Smooth muscle cell (in vitro differentiated cells): ENCODE measurements at regions not wholly inside any gene's neighbourhood (a gene's known extent, or its start where the extent isn't known, plus 50 kb on each side); places are given as distances from the start of the nearest gene placed in this dataset.

Source experiments
- DNase-seq: peaks from one replicate; lab custom pipeline; 2025; ENCODE audit not compliant: unreplicated experiment; lab: John Stamatoyannopoulos, UW
- H2AFZ ChIP-seq: fragments of 200-600 bp; sonication (generic); 2 replicates; pipeline ENCODE4 v1.6.0; 2016; ENCODE audit warnings: antibody characterized with exemption, low read depth, mild to moderate bottlenecking
- H3F3A ChIP-seq: fragments of 200-600 bp; sonication (generic); 2 replicates; pipeline ENCODE4 v1.6.0; 2017; ENCODE audit warnings: antibody characterized with exemption, low read depth
- H3K27ac ChIP-seq: fragments of 200-600 bp; sonication (generic); 2 replicates; pipeline ENCODE4 v1.5.1; 2016; ENCODE audit warnings: low read depth, mild to moderate bottlenecking
- H3K27me3 ChIP-seq: fragments of 200-600 bp; sonication (generic); 2 replicates; pipeline ENCODE4 v1.6.1; 2016; ENCODE audit warnings: low read depth, mild to moderate bottlenecking
- H3K36me3 ChIP-seq: fragments of 200-600 bp; sonication (generic); 2 replicates; pipeline ENCODE4 v1.5.1; 2016; ENCODE audit warnings: low read depth
- H3K4me1 ChIP-seq: fragments of 200-600 bp; sonication (generic); 2 replicates; pipeline ENCODE4 v1.5.1; 2016; ENCODE audit warnings: low read depth
- H3K4me2 ChIP-seq: fragments of 200-600 bp; sonication (generic); 2 replicates; pipeline ENCODE4 v1.6.0; 2016; ENCODE audit warnings: mild to moderate bottlenecking
- H3K4me3 ChIP-seq: fragments of 200-600 bp; sonication (generic); 2 replicates; pipeline ENCODE4 v1.5.1; 2016; ENCODE audit warnings: mild to moderate bottlenecking
- H3K79me2 ChIP-seq: fragments of 200-600 bp; sonication (generic); 2 replicates; pipeline ENCODE4 v1.6.0; 2016; ENCODE audit warnings: low read depth, mild to moderate bottlenecking
- H3K9ac ChIP-seq: fragments of 200-600 bp; sonication (generic); 2 replicates; pipeline ENCODE4 v1.6.0; 2016; ENCODE audit warnings: low read depth
- H3K9me3 ChIP-seq: fragments of 200-600 bp; sonication (generic); replicated peaks from 2 replicates; pipeline ENCODE4 v1.5.1; 2016; ENCODE audit warnings: low read depth
- H4K20me1 ChIP-seq: fragments of 200-600 bp; sonication (generic); 2 replicates; pipeline ENCODE4 v1.6.0; 2016; ENCODE audit warnings: low read depth
- WGBS: methylation state at CpG from one replicate; pipeline ENCODE4 v1.1.7; 2016; ENCODE audit warnings: low lambda C conversion rate; 5-methylcytosine and 5-hydroxymethylcytosine counted together
- TF ChIP-seq, protein P1 (sequence below): fragments of 200-600 bp; sonication (generic); IDR thresholded peaks from 2 replicates; pipeline ENCODE4 v1.5.1; 2017; ENCODE audit warnings: borderline replicate concordance, mild to moderate bottlenecking, antibody characterized with exemption; ENCODE audit not compliant: insufficient read depth, poor library complexity, severe bottlenecking

DNA sequence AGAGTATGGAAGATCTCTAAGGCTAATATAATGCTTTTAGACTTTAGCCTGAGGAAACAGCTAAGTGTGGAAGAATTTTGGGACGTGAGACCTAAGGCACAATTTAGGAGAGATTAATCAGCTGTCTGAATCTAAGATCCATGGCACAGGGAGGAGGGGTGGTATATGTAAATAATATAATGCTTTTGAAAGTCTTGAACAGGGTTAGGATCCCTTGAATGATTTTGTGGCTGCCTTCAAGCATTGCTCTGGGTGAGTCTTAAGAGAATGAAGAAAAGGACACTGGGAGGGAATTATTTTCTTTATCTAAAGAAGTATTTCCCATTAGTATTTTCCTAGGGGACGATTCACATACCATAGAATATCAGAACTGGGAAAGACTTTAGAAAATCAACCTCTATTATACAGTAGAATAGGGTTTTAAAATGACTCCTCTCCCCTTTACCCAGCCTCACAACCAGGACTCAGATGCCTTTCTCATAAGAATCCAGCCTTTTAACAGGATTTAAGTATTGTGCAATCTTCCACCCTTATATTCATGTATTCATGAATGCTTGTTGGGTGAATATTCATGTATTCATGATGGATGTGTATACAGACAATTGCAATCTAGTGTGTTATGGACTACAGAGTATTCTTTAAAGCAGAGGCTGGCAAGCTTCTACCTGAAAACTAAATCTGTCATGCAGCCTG is 664.2 kb upstream of the CPEB2 start:
- WGBS = 75% methylated on average over 2 of the region's 2 CpGs
- no peaks in the 10 kb centered on the region for H3K79me2 ChIP-seq
- H3K9me3 ChIP-seq = no peaks in the 10 kb centered on the region
- H4K20me1 ChIP-seq = no peaks in the 10 kb centered on the region
- H3K36me3 ChIP-seq = no peaks in the 10 kb centered on the region
- H2AFZ ChIP-seq = no peak overlapping the region
- H3F3A ChIP-seq = no peaks in the 10 kb centered on the region
- no peak overlapping the region for H3K4me3 ChIP-seq
- TF ChIP-seq, protein P1, sequence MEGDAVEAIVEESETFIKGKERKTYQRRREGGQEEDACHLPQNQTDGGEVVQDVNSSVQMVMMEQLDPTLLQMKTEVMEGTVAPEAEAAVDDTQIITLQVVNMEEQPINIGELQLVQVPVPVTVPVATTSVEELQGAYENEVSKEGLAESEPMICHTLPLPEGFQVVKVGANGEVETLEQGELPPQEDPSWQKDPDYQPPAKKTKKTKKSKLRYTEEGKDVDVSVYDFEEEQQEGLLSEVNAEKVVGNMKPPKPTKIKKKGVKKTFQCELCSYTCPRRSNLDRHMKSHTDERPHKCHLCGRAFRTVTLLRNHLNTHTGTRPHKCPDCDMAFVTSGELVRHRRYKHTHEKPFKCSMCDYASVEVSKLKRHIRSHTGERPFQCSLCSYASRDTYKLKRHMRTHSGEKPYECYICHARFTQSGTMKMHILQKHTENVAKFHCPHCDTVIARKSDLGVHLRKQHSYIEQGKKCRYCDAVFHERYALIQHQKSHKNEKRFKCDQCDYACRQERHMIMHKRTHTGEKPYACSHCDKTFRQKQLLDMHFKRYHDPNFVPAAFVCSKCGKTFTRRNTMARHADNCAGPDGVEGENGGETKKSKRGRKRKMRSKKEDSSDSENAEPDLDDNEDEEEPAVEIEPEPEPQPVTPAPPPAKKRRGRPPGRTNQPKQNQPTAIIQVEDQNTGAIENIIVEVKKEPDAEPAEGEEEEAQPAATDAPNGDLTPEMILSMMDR = no peak
- no peaks in the 10 kb centered on the region for H3K4me1 ChIP-seq
- DNase-seq = no peak
- no peak overlapping the region for H3K27ac ChIP-seq
- H3K9ac ChIP-seq = no peak overlapping the region
- no peak overlapping the region for H3K4me2 ChIP-seq
- H3K27me3 ChIP-seq = peaks cover 31% of the 10 kb centered on the region

DNA sequence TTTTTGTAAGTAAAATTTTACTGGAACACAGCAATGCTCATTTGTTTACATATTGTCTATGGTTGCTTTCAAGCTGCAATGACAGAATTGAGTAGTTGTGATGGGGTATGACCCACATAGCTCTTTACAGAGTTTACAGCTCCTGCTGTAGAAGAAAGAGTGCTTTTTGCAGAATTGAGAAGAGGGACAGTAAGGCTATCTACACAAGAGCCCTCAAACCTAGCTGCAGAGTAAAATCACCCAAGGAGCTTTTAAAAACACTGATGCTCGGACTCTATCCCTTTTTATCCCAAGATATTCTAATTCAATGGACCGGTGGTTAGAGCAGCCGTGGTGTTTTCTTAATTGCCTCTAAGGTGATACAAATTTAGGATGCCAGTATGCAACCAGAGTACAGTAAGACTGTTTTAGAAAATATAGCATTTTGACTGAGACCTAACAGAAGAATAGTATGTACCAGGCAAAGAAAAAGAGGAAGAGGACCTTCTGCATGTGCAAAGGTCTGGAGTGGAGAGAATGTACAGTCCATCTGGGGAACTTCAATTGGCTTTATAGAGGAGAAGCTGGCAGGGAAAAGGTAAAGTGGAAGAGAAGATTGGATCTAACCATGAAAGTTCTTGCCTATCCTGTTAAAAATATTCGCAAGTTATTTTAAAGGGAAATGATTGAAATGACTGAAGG is 663.6 kb upstream of the CPEB2 start:
- Histone ChIP-seq H3K4me1 (no peaks in the 10 kb centered on the region), H3K27ac (no peak overlapping the region), H3K9ac (no peak overlapping the region), H3K27me3 (peaks cover 33% of the 10 kb centered on the region), H3K4me2 (no peak overlapping the region), H3K4me3 (no peak overlapping the region), H2AFZ (no peak overlapping the region), H3K79me2 (no peaks in the 10 kb centered on the region), H3K9me3 (no peaks in the 10 kb centered on the region), H3K36me3 (no peaks in the 10 kb centered on the region), H4K20me1 (no peaks in the 10 kb centered on the region), H3F3A (no peaks in the 10 kb centered on the region)
- TF ChIP-seq, protein P1 = no peak
- DNase-seq = no peak
- 86% methylated on average over 4 of the region's 4 CpGs for WGBS

DNA sequence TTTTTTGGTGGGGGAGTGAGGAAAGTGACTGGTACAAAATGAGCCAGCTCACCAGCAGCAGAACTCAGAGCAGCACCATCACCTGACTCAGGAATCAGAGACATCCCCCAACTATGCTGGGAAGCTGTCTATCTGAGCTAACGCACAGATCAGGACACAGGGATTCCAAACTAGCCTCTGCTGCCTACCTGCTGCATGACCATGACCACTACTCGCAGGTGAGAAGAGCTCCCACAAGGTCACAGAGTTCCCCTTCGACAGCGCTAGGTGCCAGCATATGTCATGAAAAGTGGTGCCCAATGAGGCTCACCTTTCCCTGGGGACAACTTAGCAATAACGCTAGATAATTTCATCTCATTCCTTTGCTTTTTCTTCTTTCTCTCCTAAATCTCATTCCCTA is 662.6 kb upstream of the CPEB2 start:
- H3K27me3 ChIP-seq = peaks cover 33% of the 10 kb centered on the region
- WGBS = 88% methylated on average over 5 of the region's 5 CpGs
- no peaks in the 10 kb centered on the region for H3K4me1 ChIP-seq
- H3K4me2 ChIP-seq = no peak overlapping the region
- H3K79me2 ChIP-seq = no peaks in the 10 kb centered on the region
- H4K20me1 ChIP-seq = no peaks in the 10 kb centered on the region
- no peak overlapping the region for H3K9ac ChIP-seq
- no peaks in the 10 kb centered on the region for H3K9me3 ChIP-seq
- TF ChIP-seq, protein P1 = no peak
- DNase-seq = no peak
- H2AFZ ChIP-seq = no peak overlapping the region
- H3K36me3 ChIP-seq = no peaks in the 10 kb centered on the region
- H3K4me3 ChIP-seq = no peak overlapping the region
- H3K27ac ChIP-seq = no peak overlapping the region
- H3F3A ChIP-seq = no peaks in the 10 kb centered on the region
